ENCODE measurements at regions not wholly inside any gene's neighbourhood (a gene's known extent, or its start where the extent isn't known, plus 50 kb on each side); places are given as distances from the start of the nearest gene placed in this dataset.

GRCh38 chr5:61766141-61766540 is 434.1 kb downstream of the ZSWIM6 start:
- DNase-seq (ENCODE audit: low read depth in 1 of 2, low spot score in 1 of 2): no peak
- H3K36me3 ChIP-seq: no peaks in the 10 kb centered on the region
- no peaks in the 10 kb centered on the region for H3K27me3 ChIP-seq
- no peaks in the 10 kb centered on the region for H3K9me3 ChIP-seq (ENCODE audit: low read depth)
- H3K4me1 ChIP-seq (ENCODE audit: low read depth): no peaks in the 10 kb centered on the region
- H3K4me3 ChIP-seq: no peak overlapping the region
- no peak for TF ChIP-seq CTCF (IDR thresholded peaks at IDR 0.05; ENCODE audit: low read depth, low read length)
- H3K27ac ChIP-seq: no peak overlapping the region

- no peaks in the 10 kb centered on the region for H3K4me1 ChIP-seq (ENCODE audit: low read depth)
- H3K9me3 ChIP-seq (ENCODE audit: low read depth): no peaks in the 10 kb centered on the region
- H3K27me3 ChIP-seq: no peaks in the 10 kb centered on the region
- H3K27ac ChIP-seq: no peak overlapping the region
- no peak for TF ChIP-seq CTCF (IDR thresholded peaks at IDR 0.05; ENCODE audit: low read depth, low read length)
- DNase-seq (ENCODE audit: low read depth in 1 of 2, low spot score in 1 of 2): no peak
- no peak overlapping the region for H3K4me3 ChIP-seq
- no peaks in the 10 kb centered on the region for H3K36me3 ChIP-seq
Measured at GRCh38 chr5:61767231-61768080, 435.4 kb downstream of the ZSWIM6 start.

GRCh38 chr5:61768692-61769281 is 436.7 kb downstream of the ZSWIM6 start:
- H3K27me3 ChIP-seq: no peaks in the 10 kb centered on the region
- DNase-seq (ENCODE audit: low read depth in 1 of 2, low spot score in 1 of 2): peak in 1 of 2 donors; percentile 47
- H3K36me3 ChIP-seq: no peaks in the 10 kb centered on the region
- H3K9me3 ChIP-seq (ENCODE audit: low read depth): no peaks in the 10 kb centered on the region
- H3K4me1 ChIP-seq (ENCODE audit: low read depth): no peaks in the 10 kb centered on the region
- H3K27ac ChIP-seq: no peak overlapping the region
- TF ChIP-seq CTCF (IDR thresholded peaks at IDR 0.05; ENCODE audit: low read depth, low read length): peak; percentile 30
- H3K4me3 ChIP-seq: no peak overlapping the region

GRCh38 chr5:61771062-61771461 is 439.0 kb downstream of the ZSWIM6 start:
- Histone ChIP-seq H3K27ac (no peak overlapping the region), H3K4me1 (ENCODE audit: low read depth) (no peaks in the 10 kb centered on the region), H3K4me3 (no peak overlapping the region), H3K9me3 (ENCODE audit: low read depth) (no peaks in the 10 kb centered on the region), H3K27me3 (no peaks in the 10 kb centered on the region), H3K36me3 (no peaks in the 10 kb centered on the region)
- no peak for TF ChIP-seq CTCF (IDR thresholded peaks at IDR 0.05; ENCODE audit: low read depth, low read length)
- DNase-seq (ENCODE audit: low read depth in 1 of 2, low spot score in 1 of 2): no peak

- Histone ChIP-seq H3K9me3 (ENCODE audit: low read depth) (no peaks in the 10 kb centered on the region), H3K4me3 (no peak overlapping the region), H3K27me3 (no peaks in the 10 kb centered on the region), H3K27ac (no peak overlapping the region), H3K36me3 (no peaks in the 10 kb centered on the region), H3K4me1 (ENCODE audit: low read depth) (no peaks in the 10 kb centered on the region)
- no peak for TF ChIP-seq CTCF (IDR thresholded peaks at IDR 0.05; ENCODE audit: low read depth, low read length)
- DNase-seq (ENCODE audit: low read depth in 1 of 2, low spot score in 1 of 2): no peak
Measured at GRCh38 chr5:61771808-61772207, 439.8 kb downstream of the ZSWIM6 start.

All from cardiac muscle cell (in vitro differentiated cells and primary cell).